ENCODE measurements at regions not wholly inside any gene's neighbourhood (a gene's known extent, or its start where the extent isn't known, plus 50 kb on each side); places are given as distances from the start of the nearest gene placed in this dataset.

- DNase-seq (ENCODE audit: low spot score) (no peak), ATAC-seq (ENCODE audit: low read depth) (peak; percentile 52; the same call in 1 of the 3 replicates)
- Histone ChIP-seq H3K9me3 (ENCODE audit: severe bottlenecking) (no peaks in the 10 kb centered on the region), H3K27ac (ENCODE audit: poor library complexity, severe bottlenecking) (no peak overlapping the region), H3K4me1 (ENCODE audit: insufficient read depth, poor library complexity, severe bottlenecking) (no peaks in the 10 kb centered on the region), H3K36me3 (ENCODE audit: low read depth) (no peaks in the 10 kb centered on the region), H3K4me3 (ENCODE audit: severe bottlenecking) (no peak overlapping the region), H3K27me3 (ENCODE audit: insufficient read depth, poor library complexity, severe bottlenecking) (no peaks in the 10 kb centered on the region)
- peak; percentile 9 for TF ChIP-seq CTCF (IDR thresholded peaks at IDR 0.05; ENCODE audit: poor library complexity, severe bottlenecking)
These were observed 78.7 kb upstream of the MSX1 start for GRCh38 chr4:4780729-4781244.

GRCh38 chr4:4779486-4779885 is 80.0 kb upstream of the MSX1 start:
- no peak overlapping the region for H3K27ac ChIP-seq (ENCODE audit: poor library complexity, severe bottlenecking)
- DNase-seq (ENCODE audit: low spot score) (no peak), ATAC-seq (ENCODE audit: low read depth) (no peak)
- no peaks in the 10 kb centered on the region for H3K27me3 ChIP-seq (ENCODE audit: insufficient read depth, poor library complexity, severe bottlenecking)
- H3K36me3 ChIP-seq (ENCODE audit: low read depth), result no peaks in the 10 kb centered on the region
- H3K4me1 ChIP-seq (ENCODE audit: insufficient read depth, poor library complexity, severe bottlenecking), result no peaks in the 10 kb centered on the region
- no peak for TF ChIP-seq CTCF (IDR thresholded peaks at IDR 0.05; ENCODE audit: poor library complexity, severe bottlenecking)
- no peak overlapping the region for H3K4me3 ChIP-seq (ENCODE audit: severe bottlenecking)
- H3K9me3 ChIP-seq (ENCODE audit: severe bottlenecking), result no peaks in the 10 kb centered on the region

DNA sequence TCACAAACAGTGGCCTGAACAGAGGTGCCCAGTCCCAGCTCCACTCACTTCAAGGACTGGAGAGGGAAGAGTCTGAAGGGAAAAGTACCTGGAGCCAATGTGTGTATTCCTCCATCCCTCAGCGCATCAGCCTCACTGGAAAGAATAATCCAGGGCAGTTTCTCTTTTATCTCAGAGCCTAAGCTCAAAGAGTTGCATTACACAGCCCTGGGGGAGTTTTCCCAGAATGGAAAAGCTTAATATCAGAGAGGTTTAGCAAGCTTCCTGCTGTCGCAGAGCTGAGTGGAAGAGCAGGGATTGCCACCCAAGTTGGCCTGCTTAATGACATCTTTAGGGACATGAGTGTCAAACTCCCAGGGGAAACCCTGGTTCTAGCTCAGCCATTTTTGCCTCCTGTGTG is 80.4 kb upstream of the MSX1 start:
- DNase-seq (ENCODE audit: low spot score), result no peak
- no peaks in the 10 kb centered on the region for H3K9me3 ChIP-seq (ENCODE audit: severe bottlenecking)
- H3K36me3 ChIP-seq (ENCODE audit: low read depth), result no peaks in the 10 kb centered on the region
- no peaks in the 10 kb centered on the region for H3K27me3 ChIP-seq (ENCODE audit: insufficient read depth, poor library complexity, severe bottlenecking)
- ATAC-seq (ENCODE audit: low read depth), result no peak
- H3K27ac ChIP-seq (ENCODE audit: poor library complexity, severe bottlenecking), result no peak overlapping the region
- H3K4me1 ChIP-seq (ENCODE audit: insufficient read depth, poor library complexity, severe bottlenecking), result no peaks in the 10 kb centered on the region
- no peak overlapping the region for H3K4me3 ChIP-seq (ENCODE audit: severe bottlenecking)
- no peak for TF ChIP-seq CTCF (IDR thresholded peaks at IDR 0.05; ENCODE audit: poor library complexity, severe bottlenecking)

DNA sequence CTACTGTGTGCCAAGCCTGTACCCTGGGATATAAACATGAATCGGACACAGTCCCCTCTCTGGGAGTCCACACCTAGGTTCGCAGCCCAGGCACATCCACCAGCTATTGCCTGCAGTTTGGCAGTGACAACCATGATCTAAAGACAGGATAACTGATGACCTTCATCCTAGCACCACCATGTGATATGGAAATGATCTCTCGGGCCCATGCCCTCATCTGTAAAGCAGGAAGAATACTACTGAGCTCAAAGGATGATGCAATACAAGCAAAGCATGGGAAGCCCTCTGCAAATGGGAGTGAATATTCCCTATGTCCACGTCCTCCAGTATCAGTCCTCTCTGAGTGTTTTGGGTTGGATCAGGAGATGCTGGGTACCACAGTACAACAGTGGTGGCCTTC is 80.9 kb upstream of the MSX1 start:
- no peak for ATAC-seq (ENCODE audit: low read depth)
- H3K4me3 ChIP-seq (ENCODE audit: severe bottlenecking), result no peak overlapping the region
- no peak for DNase-seq (ENCODE audit: low spot score)
- no peak overlapping the region for H3K27ac ChIP-seq (ENCODE audit: poor library complexity, severe bottlenecking)
- H3K36me3 ChIP-seq (ENCODE audit: low read depth), result no peaks in the 10 kb centered on the region
- no peak for TF ChIP-seq CTCF (IDR thresholded peaks at IDR 0.05; ENCODE audit: poor library complexity, severe bottlenecking)
- no peaks in the 10 kb centered on the region for H3K4me1 ChIP-seq (ENCODE audit: insufficient read depth, poor library complexity, severe bottlenecking)
- no peaks in the 10 kb centered on the region for H3K27me3 ChIP-seq (ENCODE audit: insufficient read depth, poor library complexity, severe bottlenecking)
- H3K9me3 ChIP-seq (ENCODE audit: severe bottlenecking), result no peaks in the 10 kb centered on the region

DNA sequence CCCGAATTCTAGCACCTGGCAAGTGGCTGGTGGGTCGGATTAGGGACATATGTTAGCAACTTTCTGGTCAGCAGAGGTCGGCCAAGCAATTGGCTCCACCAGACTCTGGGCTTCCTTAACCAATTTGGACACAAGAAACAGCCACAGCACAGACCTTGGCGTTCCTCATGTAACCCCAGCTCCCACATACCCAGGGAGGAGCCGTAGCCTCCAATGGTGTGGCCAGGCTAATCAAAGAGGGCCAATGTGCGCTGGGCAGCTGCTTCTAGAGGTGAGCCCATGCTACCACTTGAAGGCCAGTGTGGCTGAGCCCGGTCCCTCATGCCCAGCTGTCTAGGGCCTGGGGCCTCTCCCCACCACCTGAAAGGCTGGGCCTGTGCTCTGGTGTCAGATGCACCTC is 82.5 kb upstream of the MSX1 start:
- Histone ChIP-seq H3K27ac (ENCODE audit: poor library complexity, severe bottlenecking) (no peak overlapping the region), H3K4me1 (ENCODE audit: insufficient read depth, poor library complexity, severe bottlenecking) (no peaks in the 10 kb centered on the region), H3K27me3 (ENCODE audit: insufficient read depth, poor library complexity, severe bottlenecking) (no peaks in the 10 kb centered on the region), H3K4me3 (ENCODE audit: severe bottlenecking) (no peak overlapping the region), H3K9me3 (ENCODE audit: severe bottlenecking) (no peaks in the 10 kb centered on the region), H3K36me3 (ENCODE audit: low read depth) (no peaks in the 10 kb centered on the region)
- no peak for DNase-seq (ENCODE audit: low spot score)
- no peak for TF ChIP-seq CTCF (IDR thresholded peaks at IDR 0.05; ENCODE audit: poor library complexity, severe bottlenecking)
- ATAC-seq (ENCODE audit: low read depth), result no peak

All from RWPE2 (cell line).